ENCODE measurements at regions not wholly inside any gene's neighbourhood (a gene's known extent, or its start where the extent isn't known, plus 50 kb on each side); places are given as distances from the start of the nearest gene placed in this dataset.

DNA sequence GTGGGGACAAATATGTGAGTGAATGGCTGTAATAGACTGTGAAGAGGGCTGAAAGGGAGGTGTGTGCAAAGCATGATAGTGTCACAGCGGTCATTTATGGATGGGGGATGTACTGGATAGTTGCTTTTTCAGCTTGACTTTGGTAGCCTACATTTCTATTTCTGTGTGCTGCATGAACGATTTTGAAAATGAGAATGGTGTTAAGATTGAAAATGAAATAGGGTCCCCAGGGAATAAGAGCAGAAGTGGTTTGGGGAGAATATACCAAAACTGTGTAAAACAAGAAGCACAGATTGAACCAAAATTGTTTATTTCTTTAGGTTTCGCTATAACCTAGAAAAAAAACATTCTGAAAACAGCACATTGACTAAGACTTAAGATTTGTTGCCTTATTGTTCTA is 58.8 kb upstream of the CLNK start:
- TF ChIP-seq, protein P1, sequence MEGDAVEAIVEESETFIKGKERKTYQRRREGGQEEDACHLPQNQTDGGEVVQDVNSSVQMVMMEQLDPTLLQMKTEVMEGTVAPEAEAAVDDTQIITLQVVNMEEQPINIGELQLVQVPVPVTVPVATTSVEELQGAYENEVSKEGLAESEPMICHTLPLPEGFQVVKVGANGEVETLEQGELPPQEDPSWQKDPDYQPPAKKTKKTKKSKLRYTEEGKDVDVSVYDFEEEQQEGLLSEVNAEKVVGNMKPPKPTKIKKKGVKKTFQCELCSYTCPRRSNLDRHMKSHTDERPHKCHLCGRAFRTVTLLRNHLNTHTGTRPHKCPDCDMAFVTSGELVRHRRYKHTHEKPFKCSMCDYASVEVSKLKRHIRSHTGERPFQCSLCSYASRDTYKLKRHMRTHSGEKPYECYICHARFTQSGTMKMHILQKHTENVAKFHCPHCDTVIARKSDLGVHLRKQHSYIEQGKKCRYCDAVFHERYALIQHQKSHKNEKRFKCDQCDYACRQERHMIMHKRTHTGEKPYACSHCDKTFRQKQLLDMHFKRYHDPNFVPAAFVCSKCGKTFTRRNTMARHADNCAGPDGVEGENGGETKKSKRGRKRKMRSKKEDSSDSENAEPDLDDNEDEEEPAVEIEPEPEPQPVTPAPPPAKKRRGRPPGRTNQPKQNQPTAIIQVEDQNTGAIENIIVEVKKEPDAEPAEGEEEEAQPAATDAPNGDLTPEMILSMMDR (IDR thresholded peaks at IDR 0.05; ENCODE audit: borderline replicate concordance, extremely low read depth, low read length, poor library complexity, severe bottlenecking) = no peak
- no peak for TF ChIP-seq EZH2 (IDR thresholded peaks at IDR 0.05; ENCODE audit: borderline replicate concordance, low read depth, low read length, severe bottlenecking)

Measured in DND-41 (cell line).